IMR-90 (cell line): ENCODE measurements at regions not wholly inside any gene's neighbourhood (a gene's known extent, or its start where the extent isn't known, plus 50 kb on each side); places are given as distances from the start of the nearest gene placed in this dataset.

Experiments used
- ATAC-seq: fragments of 200-7000 bp; cut with Tn5 transposase; 2 replicates; pipeline ENCODE4 v1.9.1; 2020; ENCODE audit warnings: low read depth, mild to moderate bottlenecking, moderate library complexity
- BruUV-seq: library from RNA; stranded (reverse); fragments of 400-500 nt; replicated peaks from 2 replicates; lab custom pipeline; 2021; lab: Mats Ljungman, UMichigan
- CTCF ChIA-PET: fragments of 300-600 bp; formaldehyde crosslinking; extraction: SDS; loops from one replicate; lab custom pipeline; 2021; ENCODE audit warnings: antibody characterized with exemption; lab: Yijun Ruan, JAX
- POLR2A ChIA-PET: fragments of 300-600 bp; sonication (Branson Sonifier 250); formaldehyde crosslinking; loops from one replicate; lab custom pipeline; 2022; ENCODE audit warnings: antibody characterized with exemption; ENCODE audit not compliant: unreplicated experiment; lab: Charles Lee
- DNase-seq: peaks from one replicate; pipeline ENCODE4 v3.0.0; 2013
- H2AFZ ChIP-seq: replicated peaks from 2 replicates; pipeline ENCODE3; 2013; ENCODE audit warnings: low read length, mild to moderate bottlenecking; ENCODE audit not compliant: poor library complexity
- H2AK5ac ChIP-seq: 2 replicates; pipeline ENCODE4 v1.6.1; 2013; ENCODE audit warnings: low read depth, low read length, inconsistent platforms
- H2AK9ac ChIP-seq: replicated peaks from 2 replicates; pipeline ENCODE3; 2013; ENCODE audit warnings: mild to moderate bottlenecking, low read depth, low read length, moderate library complexity; ENCODE audit not compliant: poor library complexity
- H2BK120ac ChIP-seq: 2 replicates; pipeline ENCODE4 v1.6.1; 2013; ENCODE audit warnings: low read depth, low read length, inconsistent platforms
- H2BK15ac ChIP-seq: 3 replicates; pipeline ENCODE4 v1.6.1; 2013; ENCODE audit warnings: low read depth, low read length, inconsistent platforms
- H2BK20ac ChIP-seq: 2 replicates; pipeline ENCODE4 v1.6.1; 2013; ENCODE audit warnings: low read depth, mild to moderate bottlenecking, inconsistent platforms, low read length, moderate library complexity
- H2BK5ac ChIP-seq: 2 replicates; pipeline ENCODE4 v1.6.1; 2013; ENCODE audit warnings: mild to moderate bottlenecking, low read depth, low read length, inconsistent platforms; ENCODE audit not compliant: poor library complexity, severe bottlenecking
- H3K14ac ChIP-seq: replicated peaks from 2 replicates; pipeline ENCODE4 v1.6.1; 2013; ENCODE audit warnings: low read depth, low read length, inconsistent platforms
- H3K18ac ChIP-seq: 2 replicates; pipeline ENCODE4 v1.6.1; 2013; ENCODE audit warnings: low read depth, low read length, control low read depth
- H3K23ac ChIP-seq: 2 replicates; pipeline ENCODE4 v1.6.1; 2013; ENCODE audit warnings: low read depth, low read length, inconsistent platforms
- H3K27ac ChIP-seq: 2 replicates; pipeline ENCODE4 v1.5.1; 2013; ENCODE audit warnings: mild to moderate bottlenecking, control low read depth, low read length; ENCODE audit not compliant: insufficient read depth
- H3K27me3 ChIP-seq: 2 replicates; pipeline ENCODE4 v1.6.1; 2013; ENCODE audit warnings: low read length; ENCODE audit not compliant: control insufficient read depth, insufficient read depth
- H3K36me3 ChIP-seq: 2 replicates; pipeline ENCODE4 v1.6.1; 2013; ENCODE audit warnings: low read length, mixed read lengths; ENCODE audit not compliant: control insufficient read depth, insufficient read depth
- H3K4ac ChIP-seq: 2 replicates; pipeline ENCODE4 v1.6.1; 2013; ENCODE audit warnings: low read depth, low read length, inconsistent platforms
- H3K4me1 ChIP-seq: 2 replicates; pipeline ENCODE4 v1.6.1; 2013; ENCODE audit warnings: low read length, mixed read lengths; ENCODE audit not compliant: control insufficient read depth, insufficient read depth
- H3K4me2 ChIP-seq: 2 replicates; pipeline ENCODE4 v1.6.1; 2013; ENCODE audit warnings: low read depth, mild to moderate bottlenecking, control low read depth, low read length, moderate library complexity
- H3K4me3 ChIP-seq: 2 replicates; pipeline ENCODE4 v1.5.1; 2013; ENCODE audit warnings: low read depth, mild to moderate bottlenecking, control low read depth, low read length, moderate library complexity; ENCODE audit not compliant: insufficient read depth
- H3K56ac ChIP-seq: 2 replicates; pipeline ENCODE4 v1.6.1; 2013; ENCODE audit warnings: low read length, inconsistent platforms; ENCODE audit not compliant: insufficient read depth; ENCODE audit errors: extremely low read depth
- H3K79me1 ChIP-seq, 2 experiments: 2 replicates each; pipeline ENCODE4 v1.6.1; 2013; ENCODE audit warnings: low read length in 2 of 2, inconsistent platforms in 1 of 2, low read depth in 1 of 2
- H3K9ac ChIP-seq: 2 replicates; pipeline ENCODE4 v1.6.1; 2013; ENCODE audit warnings: low read depth, low read length, control low read depth
- H3K9me1 ChIP-seq: 2 replicates; pipeline ENCODE4 v1.6.1; 2013; ENCODE audit warnings: low read length, inconsistent platforms; ENCODE audit not compliant: insufficient read depth
- H3K9me3 ChIP-seq: 2 replicates; pipeline ENCODE4 v1.6.1; 2013; ENCODE audit warnings: low read length; ENCODE audit not compliant: control insufficient read depth, insufficient read depth
- H4K20me1 ChIP-seq: 2 replicates; pipeline ENCODE4 v1.6.1; 2013; ENCODE audit warnings: low read length, inconsistent platforms; ENCODE audit not compliant: insufficient read depth
- H4K5ac ChIP-seq: 2 replicates; pipeline ENCODE4 v1.6.1; 2013; ENCODE audit warnings: mild to moderate bottlenecking, low read depth, low read length, control low read depth
- H4K8ac ChIP-seq, 2 experiments: 2 replicates each; pipeline ENCODE4 v1.6.1; 2013; ENCODE audit warnings: low read depth in 2 of 2, low read length in 2 of 2, control low read depth in 1 of 2, inconsistent platforms in 1 of 2
- H4K91ac ChIP-seq: 2 replicates; pipeline ENCODE4 v1.6.1; 2013; ENCODE audit warnings: low read depth, low read length, inconsistent platforms; ENCODE audit not compliant: insufficient read depth
- BHLHE40 ChIP-seq: fragments of 150-350 bp; IDR thresholded peaks from 2 replicates; pipeline ENCODE4 v1.6.1; 2016; ENCODE audit warnings: mild to moderate bottlenecking, low read depth, low read length
- CEBPB ChIP-seq: IDR thresholded peaks from 2 replicates; pipeline ENCODE4 v1.6.1; 2012; ENCODE audit warnings: low read depth, low read length, improper control_type of control experiment
- CHD1 ChIP-seq: IDR thresholded peaks from 2 replicates; pipeline ENCODE4 v1.6.1; 2012; ENCODE audit warnings: low read depth, low read length, improper control_type of control experiment
- ELK1 ChIP-seq: fragments of 150-350 bp; IDR thresholded peaks from 2 replicates; pipeline ENCODE4 v1.6.1; 2016; ENCODE audit warnings: low read depth, mild to moderate bottlenecking, low read length, moderate library complexity, borderline replicate concordance
- FOS ChIP-seq: fragments of 150-350 bp; IDR thresholded peaks from 2 replicates; pipeline ENCODE4 v1.6.1; 2016; ENCODE audit warnings: low read depth, low read length
- MAFK ChIP-seq: IDR thresholded peaks from 2 replicates; pipeline ENCODE4 v1.6.1; 2012; ENCODE audit warnings: low read depth, low read length, improper control_type of control experiment
- MAZ ChIP-seq: IDR thresholded peaks from 2 replicates; pipeline ENCODE4 v1.6.1; 2012; ENCODE audit warnings: low read depth, mild to moderate bottlenecking, low read length, improper control_type of control experiment, moderate library complexity, borderline replicate concordance
- MXI1 ChIP-seq: IDR thresholded peaks from 2 replicates; pipeline ENCODE4 v1.6.1; 2012; ENCODE audit warnings: low read depth, mild to moderate bottlenecking, low read length, moderate library complexity, borderline replicate concordance
- NFE2L2 ChIP-seq: fragments of 150-350 bp; IDR thresholded peaks from 2 replicates; pipeline ENCODE4 v1.6.1; 2016; ENCODE audit warnings: low read depth, mild to moderate bottlenecking, low read length
- POLR2A ChIP-seq: IDR thresholded peaks from 2 replicates; pipeline ENCODE4 v1.6.1; 2012; ENCODE audit warnings: mild to moderate bottlenecking, low read depth, low read length
- RAD21 ChIP-seq: IDR thresholded peaks from 2 replicates; pipeline ENCODE4 v1.6.1; 2012; ENCODE audit warnings: low read length, improper control_type of control experiment
- RCOR1 ChIP-seq: IDR thresholded peaks from 2 replicates; pipeline ENCODE4 v1.6.1; 2012; ENCODE audit warnings: mild to moderate bottlenecking, low read length, improper control_type of control experiment; ENCODE audit not compliant: insufficient replicate concordance
- RFX5 ChIP-seq: IDR thresholded peaks from 2 replicates; pipeline ENCODE4 v1.8.0; 2012; ENCODE audit warnings: low read depth, mild to moderate bottlenecking, low read length, moderate library complexity
- SMC3 ChIP-seq: fragments of 150-350 bp; IDR thresholded peaks from 2 replicates; pipeline ENCODE4 v1.6.1; 2016; ENCODE audit warnings: low read depth, mild to moderate bottlenecking, antibody characterized with exemption, low read length, moderate library complexity
- USF2 ChIP-seq: fragments of 150-350 bp; IDR thresholded peaks from 2 replicates; pipeline ENCODE4 v1.6.1; 2017; ENCODE audit warnings: mild to moderate bottlenecking, antibody characterized with exemption, low read length, low read depth
- WGBS, 2 experiments: methylation state at CpG; one replicate each; pipeline versions ENCODE4 v1.1.5 to v1.1.7; 2013; ENCODE audit warnings: missing lambda C conversion rate in 2 of 2; ENCODE audit not compliant: insufficient read length in 1 of 2; ENCODE audit errors: extremely low coverage in 2 of 2; 5-methylcytosine and 5-hydroxymethylcytosine counted together
- dilution Hi-C: fragments of 300-500 bp; cut with HindIII; formaldehyde crosslinking; loops from one replicate; pipeline ENCODE4 v1.14.3; 2018; ENCODE audit warnings: low sequenced_read_pairs; ENCODE audit not compliant: unreplicated experiment
- in situ Hi-C: fragments of 300-500 bp; cut with MboI; formaldehyde crosslinking; loops from 3 replicates; pipeline ENCODE4 v1.14.3; 2019; ENCODE audit warnings: low sequenced_read_pairs, inconsistent platforms, mixed read lengths
- intact Hi-C: fragments of 100-400 bp; cut with micrococcal nuclease; formaldehyde crosslinking; loops from 2 replicates; pipeline ENCODE4 v1.10.0; 2022
- TF ChIP-seq, protein P1 (sequence below): conservative IDR thresholded peaks from 2 replicates; pipeline ENCODE4 v1.5.1; 2012; ENCODE audit warnings: mild to moderate bottlenecking, low read depth, low read length, improper control_type of control experiment

GRCh38 chr10:21146436-21146789 lies 249.3 kb upstream of the NEBL start:
- Histone ChIP-seq H3K23ac (no peak overlapping the region), H2AK9ac (no peak overlapping the region), H3K14ac (no peak overlapping the region), H2BK5ac (no peak overlapping the region), H3K36me3 (no peaks in the 10 kb centered on the region), H3K27me3 (no peaks in the 10 kb centered on the region), H3K27ac (no peak overlapping the region), H3K4ac (no peak overlapping the region), H3K79me1 (no peaks in the 10 kb centered on the region), H4K20me1 (no peaks in the 10 kb centered on the region), H3K18ac (no peak overlapping the region), H3K9ac (no peak overlapping the region), H2AFZ (no peak overlapping the region), H3K9me3 (no peaks in the 10 kb centered on the region), H3K9me1 (no peaks in the 10 kb centered on the region), H4K8ac (no peak overlapping the region), H3K56ac (no peak overlapping the region), H3K4me1 (no peaks in the 10 kb centered on the region), H2BK15ac (no peak overlapping the region), H2BK120ac (no peak overlapping the region), H4K91ac (no peak overlapping the region), H4K5ac (no peak overlapping the region), H3K4me2 (no peak overlapping the region), H2BK20ac (no peak overlapping the region), H3K4me3 (no peak overlapping the region), H2AK5ac (no peak overlapping the region)
- in situ Hi-C loops, result no loop called here
- no CpG with 5 or more reads among the region's 1 CpG for WGBS, 2 experiments
- BruUV-seq, result no TSS peak
- no peak for ATAC-seq
- ChIA-PET POLR2A (no interaction called here), CTCF (no interaction called here)
- TF ChIP-seq NFE2L2, result no peak
- TF ChIP-seq MAZ, result no peak
- TF ChIP-seq SMC3, result no peak
- TF ChIP-seq ELK1, result no peak
- no peak for TF ChIP-seq RAD21
- TF ChIP-seq CHD1, result no peak
- no peak for TF ChIP-seq FOS
- TF ChIP-seq RCOR1, result no peak
- no peak for TF ChIP-seq MXI1
- TF ChIP-seq MAFK, result no peak
- no peak for TF ChIP-seq CEBPB
- TF ChIP-seq, protein P1, sequence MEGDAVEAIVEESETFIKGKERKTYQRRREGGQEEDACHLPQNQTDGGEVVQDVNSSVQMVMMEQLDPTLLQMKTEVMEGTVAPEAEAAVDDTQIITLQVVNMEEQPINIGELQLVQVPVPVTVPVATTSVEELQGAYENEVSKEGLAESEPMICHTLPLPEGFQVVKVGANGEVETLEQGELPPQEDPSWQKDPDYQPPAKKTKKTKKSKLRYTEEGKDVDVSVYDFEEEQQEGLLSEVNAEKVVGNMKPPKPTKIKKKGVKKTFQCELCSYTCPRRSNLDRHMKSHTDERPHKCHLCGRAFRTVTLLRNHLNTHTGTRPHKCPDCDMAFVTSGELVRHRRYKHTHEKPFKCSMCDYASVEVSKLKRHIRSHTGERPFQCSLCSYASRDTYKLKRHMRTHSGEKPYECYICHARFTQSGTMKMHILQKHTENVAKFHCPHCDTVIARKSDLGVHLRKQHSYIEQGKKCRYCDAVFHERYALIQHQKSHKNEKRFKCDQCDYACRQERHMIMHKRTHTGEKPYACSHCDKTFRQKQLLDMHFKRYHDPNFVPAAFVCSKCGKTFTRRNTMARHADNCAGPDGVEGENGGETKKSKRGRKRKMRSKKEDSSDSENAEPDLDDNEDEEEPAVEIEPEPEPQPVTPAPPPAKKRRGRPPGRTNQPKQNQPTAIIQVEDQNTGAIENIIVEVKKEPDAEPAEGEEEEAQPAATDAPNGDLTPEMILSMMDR, result no peak
- TF ChIP-seq POLR2A, result no peak
- no peak for TF ChIP-seq USF2
- TF ChIP-seq RFX5, result no peak
- TF ChIP-seq BHLHE40, result no peak
- intact Hi-C loops, result no loop called here
- DNase-seq, result no peak
- dilution Hi-C loops, result no loop called here
